GM12878 (cell line): ENCODE measurements at regions not wholly inside any gene's neighbourhood (a gene's known extent, or its start where the extent isn't known, plus 50 kb on each side); places are given as distances from the start of the nearest gene placed in this dataset.

Source experiments
- NFIC ChIP-seq: IDR thresholded peaks from 2 replicates; pipeline ENCODE4 v1.6.1; 2012; ENCODE audit warnings: low read depth, mild to moderate bottlenecking, inconsistent platforms, low read length, moderate library complexity
- POLR2AphosphoS5 ChIP-seq: IDR thresholded peaks from 2 replicates; pipeline ENCODE4 v1.6.1; 2011; ENCODE audit warnings: mild to moderate bottlenecking, low read length, inconsistent platforms
- TF ChIP-seq, protein P1 (sequence below): fragments of 150-350 bp; IDR thresholded peaks from 2 replicates; pipeline ENCODE4 v1.6.1; 2016; ENCODE audit warnings: low read depth, low read length
- TF ChIP-seq, protein P2 (sequence below): IDR thresholded peaks from 2 replicates; pipeline ENCODE4 v1.6.1; 2012; ENCODE audit warnings: mild to moderate bottlenecking, low read depth, low read length

DNA sequence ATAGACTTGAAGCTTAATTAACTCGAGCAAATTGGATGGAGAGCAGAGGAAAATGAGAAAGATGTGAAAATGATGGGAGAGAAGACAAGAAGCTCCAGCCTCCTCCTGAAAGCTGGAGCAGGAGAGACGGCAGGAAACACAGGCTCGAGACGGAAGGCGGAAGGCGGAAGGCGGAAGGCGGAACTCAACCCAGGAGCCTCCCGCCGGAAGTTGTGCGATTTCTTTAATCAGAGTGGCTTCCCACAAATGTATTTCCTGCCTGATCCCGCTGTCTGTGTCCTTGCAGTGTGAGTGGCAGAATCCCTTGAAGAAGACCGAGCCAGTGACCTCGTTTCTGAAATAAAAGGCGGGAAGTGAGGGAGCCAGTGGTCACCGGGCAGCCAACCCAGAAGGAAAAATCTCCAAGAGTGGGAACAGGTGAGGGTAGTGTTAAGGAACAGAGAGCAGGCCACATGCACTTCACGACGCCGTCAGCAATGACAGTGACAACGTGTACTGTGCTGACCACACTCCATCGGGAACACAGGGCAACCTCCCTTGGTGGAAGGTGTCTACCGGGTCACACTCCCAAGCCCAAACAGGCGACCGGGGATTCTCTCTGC, 117.0 kb upstream of the RNF32 start:
- TF ChIP-seq, protein P1, sequence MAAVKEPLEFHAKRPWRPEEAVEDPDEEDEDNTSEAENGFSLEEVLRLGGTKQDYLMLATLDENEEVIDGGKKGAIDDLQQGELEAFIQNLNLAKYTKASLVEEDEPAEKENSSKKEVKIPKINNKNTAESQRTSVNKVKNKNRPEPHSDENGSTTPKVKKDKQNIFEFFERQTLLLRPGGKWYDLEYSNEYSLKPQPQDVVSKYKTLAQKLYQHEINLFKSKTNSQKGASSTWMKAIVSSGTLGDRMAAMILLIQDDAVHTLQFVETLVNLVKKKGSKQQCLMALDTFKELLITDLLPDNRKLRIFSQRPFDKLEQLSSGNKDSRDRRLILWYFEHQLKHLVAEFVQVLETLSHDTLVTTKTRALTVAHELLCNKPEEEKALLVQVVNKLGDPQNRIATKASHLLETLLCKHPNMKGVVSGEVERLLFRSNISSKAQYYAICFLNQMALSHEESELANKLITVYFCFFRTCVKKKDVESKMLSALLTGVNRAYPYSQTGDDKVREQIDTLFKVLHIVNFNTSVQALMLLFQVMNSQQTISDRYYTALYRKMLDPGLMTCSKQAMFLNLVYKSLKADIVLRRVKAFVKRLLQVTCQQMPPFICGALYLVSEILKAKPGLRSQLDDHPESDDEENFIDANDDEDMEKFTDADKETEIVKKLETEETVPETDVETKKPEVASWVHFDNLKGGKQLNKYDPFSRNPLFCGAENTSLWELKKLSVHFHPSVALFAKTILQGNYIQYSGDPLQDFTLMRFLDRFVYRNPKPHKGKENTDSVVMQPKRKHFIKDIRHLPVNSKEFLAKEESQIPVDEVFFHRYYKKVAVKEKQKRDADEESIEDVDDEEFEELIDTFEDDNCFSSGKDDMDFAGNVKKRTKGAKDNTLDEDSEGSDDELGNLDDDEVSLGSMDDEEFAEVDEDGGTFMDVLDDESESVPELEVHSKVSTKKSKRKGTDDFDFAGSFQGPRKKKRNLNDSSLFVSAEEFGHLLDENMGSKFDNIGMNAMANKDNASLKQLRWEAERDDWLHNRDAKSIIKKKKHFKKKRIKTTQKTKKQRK: no peak
- TF ChIP-seq, protein P2, sequence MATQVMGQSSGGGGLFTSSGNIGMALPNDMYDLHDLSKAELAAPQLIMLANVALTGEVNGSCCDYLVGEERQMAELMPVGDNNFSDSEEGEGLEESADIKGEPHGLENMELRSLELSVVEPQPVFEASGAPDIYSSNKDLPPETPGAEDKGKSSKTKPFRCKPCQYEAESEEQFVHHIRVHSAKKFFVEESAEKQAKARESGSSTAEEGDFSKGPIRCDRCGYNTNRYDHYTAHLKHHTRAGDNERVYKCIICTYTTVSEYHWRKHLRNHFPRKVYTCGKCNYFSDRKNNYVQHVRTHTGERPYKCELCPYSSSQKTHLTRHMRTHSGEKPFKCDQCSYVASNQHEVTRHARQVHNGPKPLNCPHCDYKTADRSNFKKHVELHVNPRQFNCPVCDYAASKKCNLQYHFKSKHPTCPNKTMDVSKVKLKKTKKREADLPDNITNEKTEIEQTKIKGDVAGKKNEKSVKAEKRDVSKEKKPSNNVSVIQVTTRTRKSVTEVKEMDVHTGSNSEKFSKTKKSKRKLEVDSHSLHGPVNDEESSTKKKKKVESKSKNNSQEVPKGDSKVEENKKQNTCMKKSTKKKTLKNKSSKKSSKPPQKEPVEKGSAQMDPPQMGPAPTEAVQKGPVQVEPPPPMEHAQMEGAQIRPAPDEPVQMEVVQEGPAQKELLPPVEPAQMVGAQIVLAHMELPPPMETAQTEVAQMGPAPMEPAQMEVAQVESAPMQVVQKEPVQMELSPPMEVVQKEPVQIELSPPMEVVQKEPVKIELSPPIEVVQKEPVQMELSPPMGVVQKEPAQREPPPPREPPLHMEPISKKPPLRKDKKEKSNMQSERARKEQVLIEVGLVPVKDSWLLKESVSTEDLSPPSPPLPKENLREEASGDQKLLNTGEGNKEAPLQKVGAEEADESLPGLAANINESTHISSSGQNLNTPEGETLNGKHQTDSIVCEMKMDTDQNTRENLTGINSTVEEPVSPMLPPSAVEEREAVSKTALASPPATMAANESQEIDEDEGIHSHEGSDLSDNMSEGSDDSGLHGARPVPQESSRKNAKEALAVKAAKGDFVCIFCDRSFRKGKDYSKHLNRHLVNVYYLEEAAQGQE: no peak
- TF ChIP-seq NFIC (no peak), POLR2AphosphoS5 (no peak)
